B cell (primary cell): ENCODE measurements at regions not wholly inside any gene's neighbourhood (a gene's known extent, or its start where the extent isn't known, plus 50 kb on each side); places are given as distances from the start of the nearest gene placed in this dataset.

Source experiments
- ATAC-seq: fragments of 200-7000 bp; cut with Tn5 transposase; one replicate; pipeline ENCODE4 v1.10.0; 2021; ENCODE audit warnings: low read depth, mild to moderate bottlenecking, moderate number of reproducible peaks, moderate library complexity
- CTCF ChIA-PET: fragments of 350-600 bp; sonication (Branson Sonifier 250); formaldehyde crosslinking; loops from one replicate; lab custom pipeline; 2021; ENCODE audit warnings: antibody characterized with exemption, inconsistent platforms; lab: Charles Lee
- POLR2A ChIA-PET: fragments of 350-600 bp; sonication (Branson Sonifier 250); formaldehyde crosslinking; loops from one replicate; lab custom pipeline; 2021; ENCODE audit warnings: antibody characterized with exemption; lab: Charles Lee
- DNase-seq: peaks from one replicate; pipeline ENCODE4 v3.0.0; 2013
- H2AFZ ChIP-seq: 2 replicates; pipeline ENCODE4 v1.6.1; 2012; ENCODE audit warnings: mild to moderate bottlenecking, low read depth, low read length; ENCODE audit not compliant: insufficient read depth, poor library complexity, severe bottlenecking
- H3K27ac ChIP-seq, 2 donors: 1 replicate in 1 of 2; 2 replicates in 1 of 2; pipeline ENCODE4 v1.5.1; 2012 to 2013; ENCODE audit warnings: low read length in 2 of 2, mild to moderate bottlenecking in 2 of 2, moderate library complexity in 1 of 2
- H3K27me3 ChIP-seq, 4 experiments: fragments of 200-600 bp in 1 of 4; sonication (generic) in 1 of 4; replicated peaks in 1 of 4; 1 replicate in 2 of 4; 2 replicates in 2 of 4; pipeline versions ENCODE4 v1.6.1 to v1.7.0; 2013 to 2016; ENCODE audit warnings: low read length in 3 of 4, mild to moderate bottlenecking in 2 of 4, mixed read lengths in 1 of 4, moderate library complexity in 1 of 4; ENCODE audit not compliant: insufficient read depth in 4 of 4, control insufficient read depth in 3 of 4; ENCODE audit errors: control extremely low read depth in 1 of 4
- H3K36me3 ChIP-seq, 2 experiments: replicated peaks in 1 of 2; 1 replicate in 1 of 2; 2 replicates in 1 of 2; pipeline versions ENCODE4 v1.6.1 to v1.7.1; 2013; ENCODE audit warnings: low read length in 1 of 2; ENCODE audit not compliant: insufficient read depth in 2 of 2, control insufficient read depth in 1 of 2; ENCODE audit errors: control extremely low read depth in 1 of 2, extremely low read depth in 1 of 2
- H3K4me1 ChIP-seq, 2 donors: fragments of 200-600 bp in 1 of 2; sonication (generic) in 1 of 2; 1 replicate in 1 of 2; 2 replicates in 1 of 2; pipeline versions ENCODE4 v1.5.1 to v1.6.1; 2013 to 2017; ENCODE audit warnings: low read length in 2 of 2; ENCODE audit not compliant: control insufficient read depth in 2 of 2, insufficient read depth in 2 of 2
- H3K4me2 ChIP-seq: replicated peaks from 2 replicates; pipeline ENCODE3; 2012; ENCODE audit warnings: mild to moderate bottlenecking, low read depth, low read length; ENCODE audit not compliant: poor library complexity, severe bottlenecking
- H3K4me3 ChIP-seq, 5 experiments: fragments of 200-600 bp in 1 of 5; sonication (generic) in 1 of 5; 1 replicate in 3 of 5; 2 replicates in 2 of 5; pipeline versions ENCODE4 v1.5.1 to v1.7.0; 2011 to 2016; ENCODE audit warnings: low read length in 4 of 5, mild to moderate bottlenecking in 4 of 5, low read depth in 2 of 5, control low read depth in 1 of 5, moderate library complexity in 1 of 5; ENCODE audit not compliant: insufficient read depth in 1 of 5; ENCODE audit errors: control extremely low read depth in 1 of 5, extremely low read depth in 1 of 5
- H3K79me2 ChIP-seq: fragments of 200-600 bp; sonication (generic); one replicate; pipeline ENCODE4 v1.6.0; 2016; ENCODE audit warnings: low read length; ENCODE audit not compliant: control insufficient read depth, insufficient read depth
- H3K9ac ChIP-seq: fragments of 200-600 bp; sonication (generic); 2 replicates; pipeline ENCODE4 v1.6.1; 2017; ENCODE audit warnings: mild to moderate bottlenecking, low read length, moderate library complexity
- H3K9me3 ChIP-seq, 3 donors: one replicate each; pipeline versions ENCODE4 v1.6.1 to v1.7.1; 2013; ENCODE audit warnings: low read length in 2 of 3; ENCODE audit not compliant: control insufficient read depth in 2 of 3, insufficient read depth in 1 of 3; ENCODE audit errors: control extremely low read depth in 1 of 3
- H4K20me1 ChIP-seq: 2 replicates; pipeline ENCODE4 v1.6.0; 2012; ENCODE audit warnings: mild to moderate bottlenecking, low read length; ENCODE audit not compliant: insufficient read depth, control insufficient read depth, poor library complexity, severe bottlenecking
- H3K27ac Mint-ChIP-seq: one replicate; pipeline ENCODE4 v1.8.0; 2021; ENCODE audit warnings: mixed read lengths
- H3K27me3 Mint-ChIP-seq: one replicate; pipeline ENCODE4 v1.8.0; 2021; ENCODE audit warnings: mixed read lengths
- H3K4me1 Mint-ChIP-seq: one replicate; pipeline ENCODE4 v1.8.0; 2021; ENCODE audit warnings: mixed read lengths
- H3K4me3 Mint-ChIP-seq: one replicate; pipeline ENCODE4 v1.8.0; 2021; ENCODE audit warnings: mixed read lengths
- H3K9me3 Mint-ChIP-seq: one replicate; pipeline ENCODE4 v1.8.0; 2022; ENCODE audit warnings: mixed read lengths; ENCODE audit not compliant: insufficient read depth
- CTCF ChIP-seq: fragments of 200-600 bp; IDR thresholded peaks from one replicate; pipeline ENCODE4 v1.8.0; 2022; ENCODE audit warnings: antibody characterized with exemption, mild to moderate bottlenecking
- EZH2 ChIP-seq: IDR thresholded peaks from 2 replicates; pipeline ENCODE4 v1.6.1; 2012; ENCODE audit warnings: borderline replicate concordance, low read depth, mild to moderate bottlenecking, moderate library complexity, low read length; ENCODE audit not compliant: insufficient read depth, poor library complexity, severe bottlenecking
- WGBS: methylation state at CpG from one replicate; pipeline ENCODE4 v1.1.5; 2013; ENCODE audit warnings: missing lambda C conversion rate; ENCODE audit not compliant: insufficient coverage; 5-methylcytosine and 5-hydroxymethylcytosine counted together
- intact Hi-C: fragments of 100-400 bp; cut with micrococcal nuclease; formaldehyde crosslinking; loops from one replicate; pipeline ENCODE4 v1.10.0; 2022

DNA sequence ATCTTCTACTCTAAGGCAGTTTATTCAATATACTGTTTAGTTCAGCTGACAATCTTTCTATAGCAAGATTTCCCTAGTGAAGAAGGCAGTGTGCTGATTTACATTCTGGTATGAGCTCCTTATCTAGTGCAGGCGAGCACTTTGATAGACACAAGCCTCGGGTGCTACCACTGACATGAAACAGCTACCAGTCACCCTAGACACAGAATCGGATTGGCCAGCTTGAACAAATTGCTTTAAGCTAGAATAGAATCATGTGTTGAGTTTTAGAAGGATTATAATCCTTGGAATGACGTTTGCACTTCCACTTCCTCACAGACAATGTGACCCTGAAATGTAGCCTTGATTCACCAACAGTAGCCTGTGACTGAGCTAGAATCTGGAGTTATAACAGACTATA lies 394.0 kb downstream of the EPHA4 start:
- WGBS = 100% methylated on average over 2 of the region's 4 CpGs
- H3K4me3 Mint-ChIP-seq = no peak overlapping the region
- no peaks in the 10 kb centered on the region for H3K27me3 Mint-ChIP-seq
- Histone ChIP-seq H3K4me1 (no peaks in the 10 kb centered on the region), H3K79me2 (no peaks in the 10 kb centered on the region), H3K27me3 (peaks cover 0 to 2% (median 0%) of the 10 kb centered on the region in 4 experiments), H3K4me3 (no peak overlapping the region), H3K9ac (no peak overlapping the region), H3K9me3 (peaks cover 0 to 4% (median 0%) of the 10 kb centered on the region in 3 donors), H3K27ac (no peak overlapping the region), H3K4me2 (no peak overlapping the region), H2AFZ (no peak overlapping the region), H3K36me3 (no peaks in the 10 kb centered on the region), H4K20me1 (no peaks in the 10 kb centered on the region)
- ATAC-seq (no peak), DNase-seq (no peak)
- TF ChIP-seq CTCF (no peak), EZH2 (no peak)
- ChIA-PET CTCF (no interaction called here), POLR2A (no interaction called here)
- peaks cover 2% of the 10 kb centered on the region for H3K9me3 Mint-ChIP-seq
- no peaks in the 10 kb centered on the region for H3K4me1 Mint-ChIP-seq
- intact Hi-C loops = no loop called here
- no peak overlapping the region for H3K27ac Mint-ChIP-seq

DNA sequence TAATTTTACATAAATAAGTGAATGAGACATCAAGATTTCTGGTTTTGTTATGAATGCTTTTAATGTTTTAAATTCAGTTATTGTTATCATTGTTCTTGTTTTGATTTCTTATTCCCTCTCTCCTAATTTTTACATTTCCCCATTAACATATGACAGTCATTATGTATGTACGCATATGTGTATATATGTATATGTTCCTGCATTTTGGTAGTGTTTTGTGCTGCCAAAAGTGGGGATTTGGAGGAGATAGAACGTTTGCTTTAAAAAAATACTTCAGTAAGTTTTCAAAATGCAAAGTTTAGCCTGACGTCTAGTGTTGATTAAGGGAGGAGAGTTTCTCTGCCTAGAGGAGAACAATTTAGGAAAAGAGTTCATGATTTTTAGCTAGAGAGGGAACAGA lies 385.2 kb downstream of the EPHA4 start:
- Histone ChIP-seq H3K27ac (no peak overlapping the region), H3K4me3 (no peak overlapping the region), H2AFZ (no peak overlapping the region), H3K27me3 (no peaks in the 10 kb centered on the region), H3K36me3 (no peaks in the 10 kb centered on the region), H3K9ac (no peak overlapping the region), H3K9me3 (peaks cover 0 to 3% (median 0%) of the 10 kb centered on the region in 3 donors), H3K4me2 (no peak overlapping the region), H4K20me1 (no peaks in the 10 kb centered on the region), H3K4me1 (no peaks in the 10 kb centered on the region), H3K79me2 (no peaks in the 10 kb centered on the region)
- H3K9me3 Mint-ChIP-seq = no peaks in the 10 kb centered on the region
- intact Hi-C loops = no loop called here
- H3K4me3 Mint-ChIP-seq = no peak overlapping the region
- TF ChIP-seq EZH2 = no peak
- no peak for TF ChIP-seq CTCF
- ChIA-PET POLR2A (no interaction called here), CTCF (no interaction called here)
- ATAC-seq = no peak
- DNase-seq = no peak
- no peaks in the 10 kb centered on the region for H3K4me1 Mint-ChIP-seq
- H3K27me3 Mint-ChIP-seq = peaks cover 13% of the 10 kb centered on the region
- no peak overlapping the region for H3K27ac Mint-ChIP-seq
- WGBS = 83% methylated on average over 2 of the region's 3 CpGs
